ENCODE measurements at regions not wholly inside any gene's neighbourhood (a gene's known extent, or its start where the extent isn't known, plus 50 kb on each side); places are given as distances from the start of the nearest gene placed in this dataset.

DNA sequence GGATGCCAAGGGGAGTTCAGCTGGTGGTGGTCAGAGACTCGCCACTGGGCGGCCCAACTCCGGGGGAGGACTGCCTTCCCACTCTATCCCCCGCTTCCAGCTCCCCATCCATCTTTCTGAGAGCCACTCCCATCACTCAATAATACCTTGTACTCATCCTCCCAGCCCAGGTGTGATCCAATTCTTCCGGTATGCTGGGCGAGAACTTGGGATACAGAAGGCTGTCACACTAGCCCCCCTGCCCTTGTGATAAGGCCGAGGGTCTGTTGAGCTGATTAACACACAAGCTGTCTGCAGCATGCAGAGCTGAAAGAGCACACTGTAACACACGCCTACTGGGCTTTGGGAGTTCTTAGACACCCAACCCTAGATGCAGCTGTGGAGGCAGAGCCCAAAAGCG, 460.4 kb upstream of the EEF2KMT start:
- CTCF ChIA-PET = no interaction called here
- Mint-ChIP-seq H3K27ac (no peak overlapping the region), H3K27me3 (no peaks in the 10 kb centered on the region), H3K4me1 (ENCODE audit: low read depth) (peaks cover 11% of the 10 kb centered on the region), H3K4me3 (no peak overlapping the region), H3K9me3 (peaks cover 12% of the 10 kb centered on the region), H3K36me3 (ENCODE audit: low read depth) (no peaks in the 10 kb centered on the region)
- no peak for TF ChIP-seq CTCF (IDR thresholded peaks at IDR 0.05)
- intact Hi-C loops (cut with micrococcal nuclease) = no loop called here
- no peak for ATAC-seq
- POLR2A ChIA-PET = interaction anchor here (1.0 kb wide), 1 partner anchor 237 kb away, joined by 3 read pairs; no protein-coding TSS in a partner anchor
- no peak for DNase-seq

- POLR2A ChIA-PET = interaction anchor here (1.0 kb wide), 1 partner anchor 237 kb away, joined by 3 read pairs; no protein-coding TSS in a partner anchor
- ATAC-seq = no peak
Observed at GRCh38 chr16:5557448-5557847, 459.9 kb upstream of the EEF2KMT start.

DNA sequence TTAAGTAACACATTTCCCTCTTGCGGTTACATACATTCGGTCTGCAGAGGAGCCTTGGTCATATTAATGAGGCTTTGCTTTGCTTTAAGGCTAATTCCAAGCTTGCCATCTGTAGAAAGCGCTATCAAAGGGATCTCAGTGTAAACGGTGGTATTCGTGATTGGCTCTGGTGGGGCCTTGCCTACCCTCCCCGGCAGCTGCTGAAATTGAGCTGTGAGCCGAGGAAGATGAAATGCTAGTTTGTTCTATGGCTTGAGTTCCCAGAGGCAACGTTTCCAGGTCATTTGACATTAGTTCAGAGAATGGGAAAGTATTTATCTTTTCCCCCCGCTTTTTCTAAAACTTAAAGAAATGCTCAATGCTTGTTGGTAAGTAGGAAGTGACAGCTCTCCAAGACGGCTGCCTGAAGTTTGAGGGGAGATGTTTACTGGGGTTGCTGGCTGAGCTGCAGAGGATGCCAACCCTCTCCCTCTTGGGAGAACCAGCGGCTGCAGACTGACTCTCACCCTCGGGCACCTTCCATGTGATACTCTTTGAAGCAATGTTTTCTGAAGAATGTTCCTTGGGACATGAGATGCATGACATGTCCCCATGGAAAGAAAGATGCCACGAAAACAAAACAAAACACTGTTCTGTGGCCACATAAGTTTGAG, 458.7 kb upstream of the EEF2KMT start:
- Mint-ChIP-seq H3K9me3 (peaks cover 11% of the 10 kb centered on the region), H3K27me3 (no peaks in the 10 kb centered on the region), H3K4me1 (ENCODE audit: low read depth) (peaks cover 11% of the 10 kb centered on the region), H3K27ac (no peak overlapping the region), H3K4me3 (no peak overlapping the region), H3K36me3 (ENCODE audit: low read depth) (no peaks in the 10 kb centered on the region)
- ATAC-seq (no peak), DNase-seq (no peak)
- intact Hi-C loops (cut with micrococcal nuclease) = no loop called here
- no peak for TF ChIP-seq CTCF (IDR thresholded peaks at IDR 0.05)
- CTCF ChIA-PET = no interaction called here
- POLR2A ChIA-PET = no interaction called here

More at GRCh38 chr16:5557448-5557847, 459.9 kb upstream of the EEF2KMT start:
- no peak for TF ChIP-seq CTCF (IDR thresholded peaks at IDR 0.05)
- Mint-ChIP-seq H3K27me3 (no peaks in the 10 kb centered on the region), H3K36me3 (ENCODE audit: low read depth) (no peaks in the 10 kb centered on the region), H3K27ac (no peak overlapping the region), H3K4me1 (ENCODE audit: low read depth) (peaks cover 11% of the 10 kb centered on the region), H3K4me3 (no peak overlapping the region), H3K9me3 (peaks cover 12% of the 10 kb centered on the region)
- no peak for DNase-seq
- intact Hi-C loops (cut with micrococcal nuclease) = no loop called here
- CTCF ChIA-PET = no interaction called here

GRCh38 chr16:5551909-5552308, 454.3 kb upstream of the EEF2KMT start:
- DNase-seq (no peak), ATAC-seq (no peak)
- TF ChIP-seq CTCF (IDR thresholded peaks at IDR 0.05) = no peak
- no peak overlapping the region for H3K4me3 Mint-ChIP-seq
- POLR2A ChIA-PET = no interaction called here
- H3K36me3 Mint-ChIP-seq (ENCODE audit: low read depth) = no peaks in the 10 kb centered on the region
- no peak overlapping the region for H3K27ac Mint-ChIP-seq
- no peaks in the 10 kb centered on the region for H3K9me3 Mint-ChIP-seq
- no peaks in the 10 kb centered on the region for H3K27me3 Mint-ChIP-seq
- intact Hi-C loops (cut with micrococcal nuclease) = no loop called here
- CTCF ChIA-PET = no interaction called here
- H3K4me1 Mint-ChIP-seq (ENCODE audit: low read depth) = no peaks in the 10 kb centered on the region

DNA sequence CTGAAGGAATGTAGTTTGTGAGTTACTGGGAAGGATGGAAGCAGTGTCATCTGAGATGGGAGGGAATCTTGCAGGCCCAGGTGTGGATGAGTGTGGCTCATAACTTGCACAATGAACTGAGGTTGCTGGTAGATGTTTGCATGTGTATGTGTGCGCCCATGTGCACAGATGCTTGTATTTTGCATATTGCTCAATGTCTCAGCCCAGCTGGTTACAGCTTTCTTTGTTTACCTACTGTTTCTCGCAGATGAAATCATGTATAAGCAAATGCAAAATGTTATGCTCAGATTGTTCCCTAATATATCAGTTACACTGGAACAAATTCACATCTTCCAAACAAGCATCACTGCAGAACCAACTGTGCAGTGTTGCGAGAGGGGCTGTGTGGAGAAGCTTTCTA, 452.2 kb upstream of the EEF2KMT start:
- H3K9me3 Mint-ChIP-seq = no peaks in the 10 kb centered on the region
- no peak overlapping the region for H3K4me3 Mint-ChIP-seq
- no peak for TF ChIP-seq CTCF (IDR thresholded peaks at IDR 0.05)
- intact Hi-C loops (cut with micrococcal nuclease) = no loop called here
- no peak for ATAC-seq
- CTCF ChIA-PET = interaction anchor here (1.0 kb wide), 1 partner anchor 67 kb away, joined by 3 read pairs; no protein-coding TSS in a partner anchor
- no peaks in the 10 kb centered on the region for H3K27me3 Mint-ChIP-seq
- no peaks in the 10 kb centered on the region for H3K36me3 Mint-ChIP-seq (ENCODE audit: low read depth)
- no peak for DNase-seq
- no peak overlapping the region for H3K27ac Mint-ChIP-seq
- no peaks in the 10 kb centered on the region for H3K4me1 Mint-ChIP-seq (ENCODE audit: low read depth)
- POLR2A ChIA-PET = no interaction called here

All from activated CD8-positive, alpha-beta T cell treated with anti-CD3 and anti-CD28 coated beads for 36 hours (primary cell).